Coronary artery (tissue), 2 donors: ENCODE measurements at regions not wholly inside any gene's neighbourhood (a gene's known extent, or its start where the extent isn't known, plus 50 kb on each side); places are given as distances from the start of the nearest gene placed in this dataset.

Experiments used
- DNase-seq: peaks from one replicate; pipeline ENCODE4 v3.0.0-alpha.2; 2017; ENCODE audit warnings: low spot score
- H3K27ac ChIP-seq, 2 donors: fragments of 200-600 bp; sonication (generic); one replicate each; pipeline ENCODE4 v1.5.1; 2016 to 2019
- H3K4me3 ChIP-seq: fragments of 200-600 bp; sonication (generic); 2 replicates; pipeline ENCODE4 v1.5.1; 2016; ENCODE audit warnings: mild to moderate bottlenecking, moderate library complexity
- TF ChIP-seq, protein P1 (sequence below): fragments of 200-600 bp; sonication (generic); IDR thresholded peaks from one replicate; pipeline ENCODE4 v1.5.1; 2019; ENCODE audit warnings: antibody characterized with exemption

DNA sequence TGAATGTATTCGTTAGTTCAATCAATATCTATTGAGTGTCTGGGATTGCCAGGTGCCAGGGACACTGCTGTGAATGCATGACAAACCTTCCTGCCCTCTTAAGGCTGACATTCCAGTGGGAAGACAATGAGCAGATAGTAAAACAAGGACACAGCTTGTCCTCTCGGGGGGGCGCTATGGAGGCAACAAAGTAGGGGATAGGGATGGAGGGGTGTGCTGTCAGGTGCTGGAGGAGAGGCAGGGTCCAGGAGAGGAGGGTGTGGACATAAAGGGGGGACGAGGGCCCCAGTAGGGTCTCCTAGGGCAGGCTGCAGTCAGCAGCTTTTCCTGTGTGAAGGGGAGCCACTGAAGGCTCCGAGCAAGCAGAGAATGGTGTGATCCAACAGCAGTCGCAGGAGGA is 198.2 kb upstream of the PDE10A start:
- H3K4me3 ChIP-seq, result no peak overlapping the region
- DNase-seq, result no peak
- TF ChIP-seq, protein P1, sequence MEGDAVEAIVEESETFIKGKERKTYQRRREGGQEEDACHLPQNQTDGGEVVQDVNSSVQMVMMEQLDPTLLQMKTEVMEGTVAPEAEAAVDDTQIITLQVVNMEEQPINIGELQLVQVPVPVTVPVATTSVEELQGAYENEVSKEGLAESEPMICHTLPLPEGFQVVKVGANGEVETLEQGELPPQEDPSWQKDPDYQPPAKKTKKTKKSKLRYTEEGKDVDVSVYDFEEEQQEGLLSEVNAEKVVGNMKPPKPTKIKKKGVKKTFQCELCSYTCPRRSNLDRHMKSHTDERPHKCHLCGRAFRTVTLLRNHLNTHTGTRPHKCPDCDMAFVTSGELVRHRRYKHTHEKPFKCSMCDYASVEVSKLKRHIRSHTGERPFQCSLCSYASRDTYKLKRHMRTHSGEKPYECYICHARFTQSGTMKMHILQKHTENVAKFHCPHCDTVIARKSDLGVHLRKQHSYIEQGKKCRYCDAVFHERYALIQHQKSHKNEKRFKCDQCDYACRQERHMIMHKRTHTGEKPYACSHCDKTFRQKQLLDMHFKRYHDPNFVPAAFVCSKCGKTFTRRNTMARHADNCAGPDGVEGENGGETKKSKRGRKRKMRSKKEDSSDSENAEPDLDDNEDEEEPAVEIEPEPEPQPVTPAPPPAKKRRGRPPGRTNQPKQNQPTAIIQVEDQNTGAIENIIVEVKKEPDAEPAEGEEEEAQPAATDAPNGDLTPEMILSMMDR, result no peak
- no peak overlapping the region for H3K27ac ChIP-seq

DNA sequence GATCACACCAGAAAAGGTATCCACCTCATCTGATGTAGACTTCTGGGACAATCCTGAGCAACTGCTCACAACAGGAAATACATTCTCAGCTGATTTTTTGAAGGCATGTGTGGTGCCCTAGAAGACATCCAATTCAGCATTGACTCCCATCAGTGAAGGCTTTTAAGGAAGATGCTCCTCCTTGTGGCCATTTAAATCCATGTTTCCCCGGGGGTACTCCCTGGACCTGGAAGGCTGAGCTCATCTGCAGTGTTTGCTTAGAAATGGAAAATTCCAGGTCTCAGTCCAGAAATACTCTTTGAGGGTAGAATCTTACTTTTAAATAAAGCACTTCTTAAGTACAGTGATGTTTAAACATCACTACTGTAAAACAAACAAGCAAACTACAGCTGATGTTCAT is 195.5 kb upstream of the PDE10A start:
- Histone ChIP-seq H3K4me3 (no peak overlapping the region), H3K27ac (no peak overlapping the region)
- DNase-seq, result no peak
- TF ChIP-seq, protein P1, result no peak

DNA sequence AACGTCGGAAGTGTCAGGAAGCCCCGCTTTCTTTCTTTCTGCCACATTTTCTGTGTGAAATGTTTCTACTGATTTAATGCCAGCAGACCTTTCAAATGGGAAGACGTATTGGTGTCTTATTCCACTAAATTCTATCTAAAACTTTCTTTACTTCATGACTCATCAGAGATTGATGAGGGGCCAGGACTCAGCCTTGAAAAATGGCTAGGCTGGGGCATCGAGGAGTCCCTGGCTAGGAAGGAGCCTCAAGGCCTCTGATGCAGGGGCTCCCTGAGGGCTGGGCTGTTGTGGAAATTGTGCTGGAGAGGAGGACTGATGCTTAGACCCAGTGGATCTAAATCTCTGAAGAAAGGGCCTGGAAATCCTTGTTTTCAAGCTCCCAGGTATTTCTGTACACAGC is 192.8 kb upstream of the PDE10A start:
- no peak for DNase-seq
- TF ChIP-seq, protein P1, result no peak
- Histone ChIP-seq H3K4me3 (no peak overlapping the region), H3K27ac (no peak overlapping the region)

DNA sequence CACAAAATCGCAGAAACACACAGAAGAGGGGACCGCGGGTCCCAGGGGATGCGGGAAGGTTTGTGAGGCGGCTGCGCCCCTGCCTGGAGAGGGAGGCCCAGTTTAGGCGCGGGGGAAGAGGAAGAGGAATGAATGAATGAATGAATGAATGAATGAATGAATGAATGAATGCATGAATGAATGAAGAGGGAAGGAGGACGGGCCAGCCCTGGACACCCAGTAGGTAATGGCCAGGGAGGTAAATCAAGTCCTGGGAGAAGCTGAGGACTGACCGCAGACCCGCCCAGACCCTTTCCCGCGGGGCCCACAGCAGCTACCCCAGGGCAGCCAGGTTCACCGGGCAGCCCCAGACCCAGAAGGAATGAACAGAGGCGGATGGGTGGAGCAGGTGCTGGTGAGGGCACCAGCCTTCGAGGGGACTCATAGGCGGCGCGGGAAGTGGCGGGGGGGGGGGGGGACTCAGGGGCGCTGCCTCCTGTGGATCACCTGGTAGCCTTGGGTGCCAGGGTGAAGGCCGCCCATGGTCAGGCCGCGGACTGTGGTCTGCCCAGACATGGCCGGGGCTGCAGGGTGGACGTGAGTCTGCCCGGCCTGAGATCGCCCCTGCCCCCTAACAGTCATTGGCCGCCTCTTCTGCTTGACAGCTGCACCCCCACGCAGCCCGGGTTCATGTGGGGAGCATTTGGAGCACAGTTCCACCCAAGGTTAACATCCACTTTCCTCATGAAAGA is 192.0 kb upstream of the PDE10A start:
- TF ChIP-seq, protein P1, result no peak
- H3K27ac ChIP-seq, result no peak overlapping the region
- no peak for DNase-seq
- H3K4me3 ChIP-seq, result no peak overlapping the region

DNA sequence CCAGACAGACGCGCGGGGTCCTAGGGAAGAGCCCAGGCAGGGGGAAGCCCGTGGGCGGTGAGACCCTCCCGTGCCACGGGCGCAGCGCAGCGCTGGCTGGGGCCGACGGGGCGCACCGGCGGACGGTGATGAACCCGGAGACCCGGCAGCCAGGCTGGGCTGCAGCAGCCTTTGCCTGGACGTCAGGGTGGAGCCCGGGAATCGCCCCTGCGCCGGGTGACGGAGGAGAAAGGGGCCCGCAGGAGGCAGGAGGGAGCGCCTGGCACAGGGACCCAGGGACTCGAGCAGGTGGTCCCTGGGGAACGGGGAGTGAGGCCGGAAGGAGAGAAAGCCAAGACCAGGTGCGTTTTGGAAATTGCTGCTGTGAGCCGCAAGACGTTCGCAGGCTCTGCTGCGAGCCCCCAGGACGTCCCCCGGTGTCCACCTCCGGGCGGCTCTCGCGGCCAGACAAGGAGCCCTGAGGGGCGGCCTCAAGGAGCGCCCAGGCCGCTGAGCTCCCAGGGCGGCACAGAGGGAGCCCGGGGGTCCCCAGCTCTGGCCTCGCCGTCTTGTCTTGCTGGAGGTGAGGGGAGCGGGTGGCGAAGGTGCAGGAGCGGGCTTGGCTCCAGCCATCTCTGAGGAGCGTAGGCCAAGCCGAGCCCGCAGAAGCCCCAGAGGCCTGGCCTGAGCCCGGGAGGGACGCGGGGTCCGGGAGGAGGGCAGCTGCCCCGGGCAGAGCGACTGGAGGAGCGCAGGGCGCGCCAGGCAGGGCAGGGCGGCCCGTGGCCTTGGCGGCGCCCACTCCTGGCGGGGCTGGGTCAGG is 191.2 kb upstream of the PDE10A start:
- no peak for DNase-seq
- Histone ChIP-seq H3K27ac (no peak overlapping the region), H3K4me3 (peak overlapping the region; percentile 45)
- TF ChIP-seq, protein P1, result no peak

DNA sequence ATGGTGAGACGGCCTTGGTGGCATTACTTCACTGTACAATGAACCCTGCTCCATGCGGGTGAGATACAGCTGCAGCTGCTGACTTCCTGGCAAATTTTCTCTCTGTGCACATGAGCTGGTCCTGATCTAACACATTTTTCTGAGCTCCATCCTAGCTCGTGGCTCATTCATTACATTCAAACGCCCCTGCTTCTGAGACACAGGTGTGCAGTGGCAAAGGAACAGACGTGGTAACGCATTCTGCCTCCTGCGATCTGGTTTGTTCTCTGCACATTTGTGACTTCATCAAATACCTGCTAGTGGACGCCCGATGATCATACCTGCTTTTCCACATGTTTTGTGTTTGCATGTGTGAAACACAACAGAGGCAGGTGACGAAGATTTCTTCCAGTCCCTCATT is 189.6 kb upstream of the PDE10A start:
- DNase-seq, result no peak
- TF ChIP-seq, protein P1, result no peak
- H3K27ac ChIP-seq, result no peak overlapping the region

More for the DNA sequence above, 189.6 kb upstream of the PDE10A start:
- H3K4me3 ChIP-seq, result no peak overlapping the region
